HFF-Myc (cell line): ENCODE measurements at regions not wholly inside any gene's neighbourhood (a gene's known extent, or its start where the extent isn't known, plus 50 kb on each side); places are given as distances from the start of the nearest gene placed in this dataset.

Experiments used
- DNase-seq: peaks from one replicate; pipeline ENCODE4 v3.0.0-alpha.2; 2011; ENCODE audit warnings: low read depth; ENCODE audit errors: extremely low read depth
- H3K4me3 ChIP-seq: replicated peaks from 2 replicates; pipeline ENCODE4 v1.5.1; 2011; ENCODE audit warnings: low read depth, mild to moderate bottlenecking, control low read depth, low read length
- TF ChIP-seq, protein P1 (sequence below): IDR thresholded peaks from 2 replicates; pipeline ENCODE4 v1.5.1; 2012; ENCODE audit warnings: mild to moderate bottlenecking, low read depth, low read length, control low read depth; ENCODE audit errors: missing control alignments

DNA sequence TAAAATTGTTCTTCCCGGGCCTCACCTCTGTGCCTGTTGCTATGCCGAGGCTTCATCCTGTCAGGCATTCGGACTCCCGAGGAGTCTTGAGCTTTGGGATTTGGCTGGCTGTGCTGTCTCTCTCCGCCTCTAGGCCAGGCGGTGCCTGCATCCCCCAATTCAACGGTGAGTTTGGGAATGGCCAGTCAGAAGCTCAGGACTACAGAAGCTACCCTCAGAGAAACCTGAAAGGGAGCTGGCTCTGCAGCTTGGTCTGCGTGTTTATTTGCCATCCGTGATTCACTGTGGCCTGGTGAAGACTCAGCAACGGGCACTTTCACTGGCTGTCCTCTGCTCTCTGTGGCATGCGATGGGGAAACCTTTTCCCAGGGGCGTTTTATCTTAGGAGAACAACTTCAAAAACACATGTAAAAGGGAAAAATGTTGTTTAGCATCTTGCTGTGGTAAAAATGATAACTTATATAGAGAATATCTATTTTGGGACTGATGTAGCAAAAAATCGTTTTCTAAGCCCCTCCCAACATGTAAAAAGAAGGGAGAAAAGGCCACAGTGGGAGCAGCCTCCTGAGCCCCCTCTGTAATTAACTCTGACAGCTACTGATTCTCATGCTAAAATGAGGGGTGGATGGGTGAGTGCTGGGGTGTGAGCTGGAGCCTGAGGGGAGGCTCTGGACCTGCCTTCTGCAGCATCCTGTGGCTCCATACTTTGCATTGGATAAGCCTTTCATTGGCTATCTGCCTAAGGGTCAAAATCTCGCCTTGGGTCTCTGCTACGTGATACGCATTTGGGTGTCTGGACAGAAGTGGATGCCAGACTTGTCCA is 103.4 kb upstream of the KLHL25 start:
- no peak for DNase-seq
- TF ChIP-seq, protein P1, sequence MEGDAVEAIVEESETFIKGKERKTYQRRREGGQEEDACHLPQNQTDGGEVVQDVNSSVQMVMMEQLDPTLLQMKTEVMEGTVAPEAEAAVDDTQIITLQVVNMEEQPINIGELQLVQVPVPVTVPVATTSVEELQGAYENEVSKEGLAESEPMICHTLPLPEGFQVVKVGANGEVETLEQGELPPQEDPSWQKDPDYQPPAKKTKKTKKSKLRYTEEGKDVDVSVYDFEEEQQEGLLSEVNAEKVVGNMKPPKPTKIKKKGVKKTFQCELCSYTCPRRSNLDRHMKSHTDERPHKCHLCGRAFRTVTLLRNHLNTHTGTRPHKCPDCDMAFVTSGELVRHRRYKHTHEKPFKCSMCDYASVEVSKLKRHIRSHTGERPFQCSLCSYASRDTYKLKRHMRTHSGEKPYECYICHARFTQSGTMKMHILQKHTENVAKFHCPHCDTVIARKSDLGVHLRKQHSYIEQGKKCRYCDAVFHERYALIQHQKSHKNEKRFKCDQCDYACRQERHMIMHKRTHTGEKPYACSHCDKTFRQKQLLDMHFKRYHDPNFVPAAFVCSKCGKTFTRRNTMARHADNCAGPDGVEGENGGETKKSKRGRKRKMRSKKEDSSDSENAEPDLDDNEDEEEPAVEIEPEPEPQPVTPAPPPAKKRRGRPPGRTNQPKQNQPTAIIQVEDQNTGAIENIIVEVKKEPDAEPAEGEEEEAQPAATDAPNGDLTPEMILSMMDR, result no peak
- no peak overlapping the region for H3K4me3 ChIP-seq

DNA sequence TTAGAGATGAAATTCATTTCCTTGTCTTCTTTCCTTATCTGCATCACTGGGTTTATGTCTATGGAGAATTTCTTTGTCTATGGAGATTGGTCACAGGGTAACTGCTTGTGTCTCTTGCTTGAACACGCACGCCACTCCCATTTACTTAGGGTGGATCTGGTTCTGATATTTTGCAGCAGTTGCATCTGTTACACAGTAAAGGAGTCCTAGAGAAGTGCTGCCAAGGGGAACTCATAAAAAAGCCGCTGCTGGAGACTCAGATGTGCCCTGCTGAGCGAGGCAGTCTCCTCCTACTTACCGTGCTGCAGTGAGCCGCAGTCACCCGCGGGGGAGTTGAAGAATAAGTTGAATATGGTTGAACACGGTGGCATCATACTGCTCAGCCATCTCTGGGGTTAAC is 105.2 kb upstream of the KLHL25 start:
- no peak for DNase-seq
- TF ChIP-seq, protein P1, result no peak
- H3K4me3 ChIP-seq, result no peak overlapping the region

DNA sequence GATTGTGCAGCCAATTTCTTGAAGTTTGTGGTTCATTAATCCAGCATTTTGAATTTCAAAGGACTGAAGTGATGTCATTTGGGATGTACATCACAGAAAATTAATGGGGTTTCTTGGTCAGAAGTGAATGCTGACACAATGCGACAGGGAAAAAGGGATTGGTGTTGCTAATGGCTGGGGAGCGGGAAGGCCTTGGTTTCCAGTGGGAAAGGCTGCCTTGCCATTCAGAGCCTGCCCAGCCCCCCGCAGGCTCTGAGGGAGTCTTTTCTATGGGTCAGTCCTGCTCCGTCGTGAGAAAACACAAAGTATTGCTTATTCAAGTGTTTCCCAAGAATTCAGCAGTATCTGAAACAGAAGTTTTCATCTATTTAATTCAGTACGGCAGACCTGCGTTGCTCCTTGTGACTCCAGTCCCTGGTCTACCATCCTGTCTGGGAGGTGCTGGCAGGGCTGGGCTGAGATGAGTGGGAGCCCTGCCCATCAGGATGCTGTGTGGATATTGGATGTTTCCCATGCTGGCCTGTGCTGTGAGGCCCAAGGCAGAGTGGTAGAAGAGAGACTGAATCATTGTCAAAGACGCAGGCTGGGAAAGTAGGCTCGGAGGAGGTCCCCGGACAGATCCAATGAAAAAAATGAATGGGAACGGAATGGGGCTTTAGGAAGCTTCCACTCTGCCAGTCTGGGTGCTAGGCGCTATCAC is 111.2 kb upstream of the KLHL25 start:
- DNase-seq, result no peak
- no peak overlapping the region for H3K4me3 ChIP-seq
- TF ChIP-seq, protein P1, result no peak

DNA sequence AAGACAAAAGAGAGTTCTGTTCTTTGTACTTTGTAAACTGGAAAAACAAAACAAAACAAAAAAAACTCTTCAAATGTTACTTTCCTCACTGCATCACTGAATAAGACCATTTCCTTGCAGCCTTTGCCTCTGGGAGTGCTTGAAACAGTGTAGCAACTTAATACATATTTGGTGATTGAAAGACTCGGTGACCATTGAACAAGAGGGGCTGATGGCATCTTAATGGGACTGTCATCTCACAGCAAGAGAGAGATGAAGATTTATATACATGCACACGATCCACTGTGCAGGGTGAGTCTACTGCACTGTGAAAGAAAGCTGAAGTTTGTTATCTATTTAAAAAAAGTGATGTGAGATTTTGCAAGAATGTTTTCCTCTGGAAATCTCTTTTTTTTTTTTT is 111.9 kb upstream of the KLHL25 start:
- TF ChIP-seq, protein P1, result no peak
- DNase-seq, result no peak
- no peak overlapping the region for H3K4me3 ChIP-seq

DNA sequence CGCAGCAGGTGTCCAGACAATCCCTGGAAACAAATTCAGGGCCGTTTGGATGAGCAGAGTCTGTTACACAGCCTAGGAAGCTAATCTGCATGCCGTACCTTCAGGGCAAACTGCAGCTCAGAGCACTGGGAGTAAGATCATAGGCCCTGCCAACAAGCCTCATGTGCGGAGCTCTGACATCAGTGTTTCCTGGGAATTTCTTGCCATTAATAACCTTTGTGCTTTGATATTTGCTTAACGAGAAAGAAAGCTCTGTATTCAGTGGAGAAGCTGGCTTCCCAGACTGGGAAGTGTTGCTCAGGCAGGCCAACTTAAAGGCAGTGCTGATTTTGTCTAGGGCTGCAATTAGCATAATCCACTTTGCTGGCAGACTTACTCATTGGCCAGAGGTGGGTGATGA is 116.1 kb upstream of the KLHL25 start:
- no peak for DNase-seq
- TF ChIP-seq, protein P1, result no peak
- H3K4me3 ChIP-seq, result no peak overlapping the region

DNA sequence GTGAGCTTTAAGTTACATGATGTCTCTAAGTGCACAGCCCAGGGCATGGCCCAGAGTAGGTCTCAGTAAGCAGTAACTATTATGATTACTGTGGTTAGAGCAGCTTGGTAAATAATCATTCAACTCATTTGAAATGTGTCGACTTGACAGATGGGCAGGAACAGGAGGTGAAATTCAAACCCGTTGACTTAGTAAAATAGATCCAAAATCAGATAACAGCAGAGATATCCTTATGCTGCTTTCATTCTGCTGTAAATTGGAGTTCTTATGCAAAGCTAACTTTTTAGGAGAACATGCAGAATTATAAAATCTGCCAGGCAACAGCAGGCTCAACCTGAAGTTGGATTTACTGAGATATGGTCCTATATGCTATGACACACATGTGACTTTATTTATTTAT is 118.7 kb upstream of the KLHL25 start:
- TF ChIP-seq, protein P1, result no peak
- H3K4me3 ChIP-seq, result no peak overlapping the region
- no peak for DNase-seq
